ENCODE measurements at regions not wholly inside any gene's neighbourhood (a gene's known extent, or its start where the extent isn't known, plus 50 kb on each side); places are given as distances from the start of the nearest gene placed in this dataset.

- ChIA-PET POLR2A (interaction anchor here (0.7 kb wide), 1 partner anchor 208 kb away, joined by 3 read pairs; no protein-coding TSS in a partner anchor), CTCF (ENCODE audit: unreplicated experiment) (interaction anchor here (0.6 kb wide), 1 partner anchor 184 kb away, joined by 3 read pairs; no protein-coding TSS in a partner anchor)
- no peak overlapping the region for H3K4me3 ChIP-seq (ENCODE audit: low read depth, low read length, poor library complexity, severe bottlenecking)
- no peak overlapping the region for H3K27ac ChIP-seq (ENCODE audit: low read depth, low read length, poor library complexity, severe bottlenecking)
- no peaks in the 10 kb centered on the region for H3K4me1 ChIP-seq (ENCODE audit: insufficient read depth, low read length, poor library complexity, severe bottlenecking)
- DNase-seq (ENCODE audit: low spot score): no peak
- H2AFZ ChIP-seq (ENCODE audit: low read length): no peak overlapping the region
- BruUV-seq (replicated peaks): no TSS peak
- no peaks in the 10 kb centered on the region for H3K36me3 ChIP-seq (ENCODE audit: insufficient read depth, low read length)
- H3K9me2 ChIP-seq (ENCODE audit: insufficient read depth, low read length): no peaks in the 10 kb centered on the region
- H3K4me2 ChIP-seq (ENCODE audit: low read length): no peak overlapping the region
- H3K79me2 ChIP-seq (ENCODE audit: insufficient read depth, low read depth, low read length): no peaks in the 10 kb centered on the region
- no peak for TF ChIP-seq CTCF (conservative IDR thresholded peaks at IDR 0.05; ENCODE audit: low read length)
- TF ChIP-seq EZH2phosphoT487 (IDR thresholded peaks at IDR 0.05; ENCODE audit: borderline replicate concordance, low read depth, low read length): no peak
- intact Hi-C loops (cut with micrococcal nuclease; ENCODE audit: unreplicated experiment): no loop called here
- no peaks in the 10 kb centered on the region for H3K9me3 ChIP-seq (ENCODE audit: low read length)
- H4K20me1 ChIP-seq (ENCODE audit: insufficient read depth, low read length): no peaks in the 10 kb centered on the region
Observed at GRCh38 chr11:133708547-133709051, 136.7 kb downstream of the SPATA19 start.

GRCh38 chr11:133706925-133707794, 138.2 kb downstream of the SPATA19 start:
- no peaks in the 10 kb centered on the region for H4K20me1 ChIP-seq (ENCODE audit: insufficient read depth, low read length)
- no TSS peak for BruUV-seq (replicated peaks)

More at GRCh38 chr11:133706925-133707794, 138.2 kb downstream of the SPATA19 start:
- H3K79me2 ChIP-seq (ENCODE audit: insufficient read depth, low read depth, low read length): no peaks in the 10 kb centered on the region
- no peak overlapping the region for H3K27ac ChIP-seq (ENCODE audit: low read depth, low read length, poor library complexity, severe bottlenecking)
- CTCF ChIA-PET (ENCODE audit: unreplicated experiment): interaction anchor here (0.6 kb wide), 1 partner anchor 802 kb away, joined by 4 read pairs; no protein-coding TSS in a partner anchor
- H3K4me3 ChIP-seq (ENCODE audit: low read depth, low read length, poor library complexity, severe bottlenecking): no peak overlapping the region
- TF ChIP-seq EZH2phosphoT487 (IDR thresholded peaks at IDR 0.05; ENCODE audit: borderline replicate concordance, low read depth, low read length) (no peak), CTCF (conservative IDR thresholded peaks at IDR 0.05; ENCODE audit: low read length) (no peak)
- DNase-seq (ENCODE audit: low spot score): no peak
- H3K9me2 ChIP-seq (ENCODE audit: insufficient read depth, low read length): no peaks in the 10 kb centered on the region
- no peaks in the 10 kb centered on the region for H3K4me1 ChIP-seq (ENCODE audit: insufficient read depth, low read length, poor library complexity, severe bottlenecking)
- H3K9me3 ChIP-seq (ENCODE audit: low read length): no peaks in the 10 kb centered on the region
- intact Hi-C loops (cut with micrococcal nuclease; ENCODE audit: unreplicated experiment): no loop called here
- POLR2A ChIA-PET: no interaction called here
- H3K4me2 ChIP-seq (ENCODE audit: low read length): no peak overlapping the region
- H2AFZ ChIP-seq (ENCODE audit: low read length): no peak overlapping the region
- H3K36me3 ChIP-seq (ENCODE audit: insufficient read depth, low read length): no peaks in the 10 kb centered on the region

Data from OCI-LY7 (cell line).